OCI-LY1 (cell line): ENCODE measurements at regions not wholly inside any gene's neighbourhood (a gene's known extent, or its start where the extent isn't known, plus 50 kb on each side); places are given as distances from the start of the nearest gene placed in this dataset.

Experiments
- H2AFZ ChIP-seq: fragments of 200-600 bp; sonication (generic), shearing (Covaris generic); 2 replicates; pipeline ENCODE4 v1.6.0; 2014; ENCODE audit warnings: antibody characterized with exemption, mild to moderate bottlenecking, low read length
- H3F3A ChIP-seq: fragments of 200-600 bp; sonication (generic), shearing (Covaris generic); 2 replicates; pipeline ENCODE4 v1.6.0; 2014; ENCODE audit warnings: mild to moderate bottlenecking, antibody characterized with exemption, low read length, moderate library complexity; ENCODE audit not compliant: insufficient read depth
- H3K27ac ChIP-seq: fragments of 200-600 bp; sonication (generic); 2 replicates; pipeline ENCODE4 v1.5.1; 2014; ENCODE audit warnings: low read length, mixed run types, mild to moderate bottlenecking, low read depth; ENCODE audit not compliant: poor library complexity, severe bottlenecking
- H3K27me3 ChIP-seq: fragments of 200-600 bp; sonication (generic); 2 replicates; pipeline ENCODE4 v1.6.0; 2014; ENCODE audit warnings: antibody characterized with exemption, mild to moderate bottlenecking, low read length, moderate library complexity; ENCODE audit not compliant: insufficient read depth
- H3K36me3 ChIP-seq: fragments of 200-600 bp; sonication (generic); 2 replicates; pipeline ENCODE4 v1.6.1; 2014; ENCODE audit warnings: mild to moderate bottlenecking, antibody characterized with exemption, low read length, moderate library complexity, mixed read lengths; ENCODE audit not compliant: insufficient read depth
- H3K4me1 ChIP-seq: fragments of 200-600 bp; sonication (generic); 2 replicates; pipeline ENCODE4 v1.5.1; 2014; ENCODE audit warnings: mild to moderate bottlenecking, low read length, moderate library complexity; ENCODE audit not compliant: insufficient read depth, severe bottlenecking
- H3K4me2 ChIP-seq: fragments of 200-600 bp; sonication (generic), shearing (Covaris generic); 2 replicates; pipeline ENCODE4 v1.6.1; 2014; ENCODE audit warnings: low read length
- H3K4me3 ChIP-seq: fragments of 200-600 bp; sonication (generic); 2 replicates; pipeline ENCODE4 v1.5.1; 2014; ENCODE audit warnings: low read length, low read depth, mild to moderate bottlenecking, mixed read lengths; ENCODE audit not compliant: poor library complexity, severe bottlenecking
- H3K79me2 ChIP-seq: fragments of 200-600 bp; shearing (Covaris generic); 2 replicates; pipeline ENCODE4 v1.6.1; 2016; ENCODE audit warnings: mixed run types, low read length, mixed read lengths; ENCODE audit not compliant: insufficient read depth
- H3K9ac ChIP-seq: fragments of 200-600 bp; sonication (generic), shearing (Covaris generic); 2 replicates; pipeline ENCODE4 v1.6.1; 2014; ENCODE audit warnings: mild to moderate bottlenecking, low read length, mixed read lengths
- H3K9me2 ChIP-seq: fragments of 200-600 bp; sonication (generic), shearing (Covaris generic); 2 replicates; pipeline ENCODE4 v1.6.1; 2014; ENCODE audit warnings: low read depth, mild to moderate bottlenecking, low read length, mixed read lengths
- H3K9me3 ChIP-seq: fragments of 200-600 bp; shearing (Covaris generic); 2 replicates; pipeline ENCODE4 v1.6.1; 2014; ENCODE audit warnings: low read length, mixed read lengths
- H4K20me1 ChIP-seq: fragments of 200-600 bp; sonication (generic), shearing (Covaris generic); 2 replicates; pipeline ENCODE4 v1.6.0; 2016; ENCODE audit warnings: mild to moderate bottlenecking, low read length; ENCODE audit not compliant: insufficient read depth
- EZH2 ChIP-seq: fragments of 200-600 bp; sonication (generic), shearing (Covaris generic); IDR thresholded peaks from 2 replicates; pipeline ENCODE4 v1.8.0; 2017; ENCODE audit warnings: borderline replicate concordance, mixed run types, mild to moderate bottlenecking, antibody characterized with exemption, low read length, moderate library complexity, mixed read lengths
- TF ChIP-seq, protein P1 (sequence below): fragments of 200-600 bp; sonication (generic), shearing (Covaris generic); IDR thresholded peaks from 2 replicates; pipeline ENCODE4 v1.5.1; 2017; ENCODE audit warnings: mild to moderate bottlenecking, antibody characterized with exemption, low read length, moderate library complexity, mixed read lengths

GRCh38 chr9:75651709-75652108 lies 238.8 kb upstream of the PCSK5 start:
- TF ChIP-seq, protein P1, sequence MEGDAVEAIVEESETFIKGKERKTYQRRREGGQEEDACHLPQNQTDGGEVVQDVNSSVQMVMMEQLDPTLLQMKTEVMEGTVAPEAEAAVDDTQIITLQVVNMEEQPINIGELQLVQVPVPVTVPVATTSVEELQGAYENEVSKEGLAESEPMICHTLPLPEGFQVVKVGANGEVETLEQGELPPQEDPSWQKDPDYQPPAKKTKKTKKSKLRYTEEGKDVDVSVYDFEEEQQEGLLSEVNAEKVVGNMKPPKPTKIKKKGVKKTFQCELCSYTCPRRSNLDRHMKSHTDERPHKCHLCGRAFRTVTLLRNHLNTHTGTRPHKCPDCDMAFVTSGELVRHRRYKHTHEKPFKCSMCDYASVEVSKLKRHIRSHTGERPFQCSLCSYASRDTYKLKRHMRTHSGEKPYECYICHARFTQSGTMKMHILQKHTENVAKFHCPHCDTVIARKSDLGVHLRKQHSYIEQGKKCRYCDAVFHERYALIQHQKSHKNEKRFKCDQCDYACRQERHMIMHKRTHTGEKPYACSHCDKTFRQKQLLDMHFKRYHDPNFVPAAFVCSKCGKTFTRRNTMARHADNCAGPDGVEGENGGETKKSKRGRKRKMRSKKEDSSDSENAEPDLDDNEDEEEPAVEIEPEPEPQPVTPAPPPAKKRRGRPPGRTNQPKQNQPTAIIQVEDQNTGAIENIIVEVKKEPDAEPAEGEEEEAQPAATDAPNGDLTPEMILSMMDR: no peak
- no peak for TF ChIP-seq EZH2
- Histone ChIP-seq H3K4me2 (no peak overlapping the region), H3K9ac (no peak overlapping the region), H4K20me1 (no peaks in the 10 kb centered on the region), H3K4me3 (no peak overlapping the region), H3K27me3 (no peaks in the 10 kb centered on the region), H2AFZ (no peak overlapping the region), H3K4me1 (no peaks in the 10 kb centered on the region), H3K9me3 (0 out of 2 replicates have a peak, but pooled peaks cover 2% of the 10 kb centered on the region), H3K36me3 (no peaks in the 10 kb centered on the region; the same call in 1 of the 2 replicates), H3F3A (no peaks in the 10 kb centered on the region), H3K79me2 (no peaks in the 10 kb centered on the region), H3K27ac (no peak overlapping the region), H3K9me2 (no peaks in the 10 kb centered on the region)

- Histone ChIP-seq H2AFZ (no peak overlapping the region), H3K9me3 (0 out of 2 replicates have a peak, but pooled peaks cover 2% of the 10 kb centered on the region), H3K9me2 (no peaks in the 10 kb centered on the region), H4K20me1 (no peaks in the 10 kb centered on the region), H3F3A (no peaks in the 10 kb centered on the region), H3K36me3 (no peaks in the 10 kb centered on the region; the same call in 1 of the 2 replicates), H3K4me1 (peaks cover 2% of the 10 kb centered on the region), H3K4me2 (no peak overlapping the region), H3K4me3 (no peak overlapping the region), H3K9ac (no peak overlapping the region), H3K27ac (no peak overlapping the region), H3K27me3 (no peaks in the 10 kb centered on the region), H3K79me2 (no peaks in the 10 kb centered on the region)
- TF ChIP-seq, protein P1: no peak
- no peak for TF ChIP-seq EZH2
These were observed 237.1 kb upstream of the PCSK5 start for GRCh38 chr9:75653335-75653734.

GRCh38 chr9:75653750-75654149 lies 236.7 kb upstream of the PCSK5 start:
- Histone ChIP-seq H3K9me2 (no peaks in the 10 kb centered on the region), H3K27ac (no peak overlapping the region), H2AFZ (no peak overlapping the region), H3K9ac (no peak overlapping the region), H4K20me1 (no peaks in the 10 kb centered on the region), H3K4me1 (peaks cover 4% of the 10 kb centered on the region), H3K36me3 (no peaks in the 10 kb centered on the region; the same call in 1 of the 2 replicates), H3K9me3 (0 out of 2 replicates have a peak, but pooled peaks cover under 1% of the 10 kb centered on the region), H3F3A (no peaks in the 10 kb centered on the region), H3K4me2 (no peak overlapping the region), H3K79me2 (no peaks in the 10 kb centered on the region), H3K27me3 (no peaks in the 10 kb centered on the region), H3K4me3 (no peak overlapping the region)
- no peak for TF ChIP-seq EZH2
- TF ChIP-seq, protein P1: no peak
